Astrocyte (in vitro differentiated cells and primary cell): ENCODE measurements at regions not wholly inside any gene's neighbourhood (a gene's known extent, or its start where the extent isn't known, plus 50 kb on each side); places are given as distances from the start of the nearest gene placed in this dataset.

ENCODE experiments used
- DNase-seq: peaks from one replicate; pipeline ENCODE4 v3.0.0-alpha.2; 2010; ENCODE audit warnings: low read depth
- FAIRE-seq: peaks from 2 replicates; lab custom pipeline; 2011; peaks lifted over from hg19 to GRCh38; lab: Jason Lieb, UNC
- H2AFZ ChIP-seq: 2 replicates; pipeline ENCODE4 v1.6.0; 2012; ENCODE audit warnings: low read depth, low read length, inconsistent platforms
- H3K27ac ChIP-seq: 2 replicates; pipeline ENCODE4 v1.5.1; 2011; ENCODE audit warnings: low read depth, low read length, inconsistent platforms
- H3K27me3 ChIP-seq: 2 replicates; pipeline ENCODE4 v1.6.0; 2011; ENCODE audit warnings: low read length, inconsistent platforms; ENCODE audit not compliant: insufficient read depth
- H3K36me3 ChIP-seq: 2 replicates; pipeline ENCODE4 v1.5.1; 2011; ENCODE audit warnings: low read length, inconsistent platforms; ENCODE audit not compliant: insufficient read depth
- H3K4me1 ChIP-seq: 2 replicates; pipeline ENCODE4 v1.5.1; 2011; ENCODE audit warnings: low read length, inconsistent platforms; ENCODE audit not compliant: insufficient read depth
- H3K4me2 ChIP-seq: 2 replicates; pipeline ENCODE4 v1.6.0; 2012; ENCODE audit warnings: low read length, inconsistent platforms
- H3K4me3 ChIP-seq: 2 replicates; pipeline ENCODE4 v1.5.1; 2011; ENCODE audit warnings: low read depth, mild to moderate bottlenecking, low read length, inconsistent platforms; ENCODE audit not compliant: insufficient read depth
- H3K79me2 ChIP-seq: 2 replicates; pipeline ENCODE4 v1.6.0; 2012; ENCODE audit warnings: mild to moderate bottlenecking, low read length, inconsistent platforms; ENCODE audit not compliant: insufficient read depth
- H3K9ac ChIP-seq: 2 replicates; pipeline ENCODE4 v1.6.0; 2012; ENCODE audit warnings: mild to moderate bottlenecking, low read length, inconsistent platforms
- H3K9me3 ChIP-seq: 2 replicates; pipeline ENCODE4 v1.5.1; 2012; ENCODE audit warnings: low read depth, mild to moderate bottlenecking, low read length, inconsistent platforms; ENCODE audit not compliant: insufficient read depth
- H4K20me1 ChIP-seq: 2 replicates; pipeline ENCODE4 v1.6.0; 2012; ENCODE audit warnings: low read length, inconsistent platforms; ENCODE audit not compliant: insufficient read depth
- H3K27ac Mint-ChIP-seq: one replicate; pipeline ENCODE4 v1.8.0; 2021; ENCODE audit warnings: mild to moderate bottlenecking, mixed read lengths; ENCODE audit not compliant: unreplicated experiment
- H3K27me3 Mint-ChIP-seq: one replicate; pipeline ENCODE4 v1.8.0; 2021; ENCODE audit warnings: low read depth, mixed read lengths; ENCODE audit not compliant: unreplicated experiment
- H3K36me3 Mint-ChIP-seq: one replicate; pipeline ENCODE4 v1.8.0; 2021; ENCODE audit warnings: low read depth, mixed read lengths; ENCODE audit not compliant: unreplicated experiment
- H3K4me1 Mint-ChIP-seq: one replicate; pipeline ENCODE4 v1.8.0; 2021; ENCODE audit warnings: low read depth, mixed read lengths; ENCODE audit not compliant: unreplicated experiment
- H3K4me3 Mint-ChIP-seq: one replicate; pipeline ENCODE4 v1.8.0; 2021; ENCODE audit warnings: mild to moderate bottlenecking, moderate library complexity, mixed read lengths; ENCODE audit not compliant: unreplicated experiment
- H3K9me3 Mint-ChIP-seq: one replicate; pipeline ENCODE4 v1.8.0; 2021; ENCODE audit warnings: mild to moderate bottlenecking, mixed read lengths; ENCODE audit not compliant: unreplicated experiment
- CTCF ChIP-seq: IDR thresholded peaks from 2 replicates; pipeline ENCODE4 v1.5.1; 2011; ENCODE audit warnings: low read depth, mild to moderate bottlenecking, inconsistent platforms, low read length, moderate library complexity; ENCODE audit not compliant: insufficient read depth
- EZH2 ChIP-seq: IDR thresholded peaks from 2 replicates; pipeline ENCODE4 v1.6.1; 2012; ENCODE audit warnings: mild to moderate bottlenecking, low read length, inconsistent platforms; ENCODE audit not compliant: insufficient read depth

GRCh38 chr14:46596236-46596635 lies 55.3 kb downstream of the RPL10L start:
- H3K36me3 ChIP-seq, result no peaks in the 10 kb centered on the region
- peaks cover 2% of the 10 kb centered on the region for H3K4me1 Mint-ChIP-seq
- H2AFZ ChIP-seq, result no peak overlapping the region
- no peak overlapping the region for H3K9ac ChIP-seq
- no peak overlapping the region for H3K27ac ChIP-seq
- no peaks in the 10 kb centered on the region for H3K9me3 ChIP-seq
- no peaks in the 10 kb centered on the region for H3K79me2 ChIP-seq
- DNase-seq, result no peak
- H3K27me3 Mint-ChIP-seq, result no peaks in the 10 kb centered on the region
- no peaks in the 10 kb centered on the region for H3K9me3 Mint-ChIP-seq
- no peak overlapping the region for H3K4me3 ChIP-seq
- TF ChIP-seq CTCF, result no peak
- TF ChIP-seq EZH2, result no peak
- no peak for FAIRE-seq
- H3K27ac Mint-ChIP-seq, result peak overlapping the region; percentile 11
- H4K20me1 ChIP-seq, result no peaks in the 10 kb centered on the region
- no peak overlapping the region for H3K4me3 Mint-ChIP-seq
- H3K4me2 ChIP-seq, result no peak overlapping the region
- H3K27me3 ChIP-seq, result no peaks in the 10 kb centered on the region
- no peaks in the 10 kb centered on the region for H3K4me1 ChIP-seq
- no peaks in the 10 kb centered on the region for H3K36me3 Mint-ChIP-seq

GRCh38 chr14:46582826-46583225 lies 68.8 kb downstream of the RPL10L start:
- Histone ChIP-seq H3K4me2 (no peak overlapping the region), H3K27ac (no peak overlapping the region), H3K9me3 (no peaks in the 10 kb centered on the region), H3K79me2 (no peaks in the 10 kb centered on the region), H3K9ac (no peak overlapping the region), H4K20me1 (no peaks in the 10 kb centered on the region), H2AFZ (no peak overlapping the region), H3K27me3 (no peaks in the 10 kb centered on the region), H3K4me1 (no peaks in the 10 kb centered on the region), H3K36me3 (no peaks in the 10 kb centered on the region), H3K4me3 (no peak overlapping the region)
- Mint-ChIP-seq H3K4me3 (no peak overlapping the region), H3K36me3 (no peaks in the 10 kb centered on the region), H3K27ac (no peak overlapping the region), H3K4me1 (no peaks in the 10 kb centered on the region), H3K9me3 (no peaks in the 10 kb centered on the region), H3K27me3 (no peaks in the 10 kb centered on the region)
- DNase-seq (no peak), FAIRE-seq (no peak)
- TF ChIP-seq CTCF, result no peak

- TF ChIP-seq CTCF, result peak; percentile 78
- TF ChIP-seq EZH2, result no peak
- Mint-ChIP-seq H3K9me3 (no peaks in the 10 kb centered on the region), H3K27me3 (no peaks in the 10 kb centered on the region), H3K27ac (no peak overlapping the region), H3K36me3 (no peaks in the 10 kb centered on the region), H3K4me1 (no peaks in the 10 kb centered on the region), H3K4me3 (no peak overlapping the region)
- H2AFZ ChIP-seq, result no peak overlapping the region
- H3K36me3 ChIP-seq, result no peaks in the 10 kb centered on the region
- H3K27me3 ChIP-seq, result no peaks in the 10 kb centered on the region
- H3K9ac ChIP-seq, result no peak overlapping the region
- H3K4me3 ChIP-seq, result no peak overlapping the region
- FAIRE-seq (no peak), DNase-seq (peak; percentile 33)
- H3K27ac ChIP-seq, result no peak overlapping the region
- H3K4me1 ChIP-seq, result no peaks in the 10 kb centered on the region
- no peaks in the 10 kb centered on the region for H3K79me2 ChIP-seq
- H3K4me2 ChIP-seq, result no peak overlapping the region
- H3K9me3 ChIP-seq, result no peaks in the 10 kb centered on the region
- H4K20me1 ChIP-seq, result no peaks in the 10 kb centered on the region
These were observed 70.4 kb downstream of the RPL10L start for GRCh38 chr14:46581036-46581671.
